ENCODE measurements at regions not wholly inside any gene's neighbourhood (a gene's known extent, or its start where the extent isn't known, plus 50 kb on each side); places are given as distances from the start of the nearest gene placed in this dataset.

GRCh38 chr7:47195641-47196040 lies 386.3 kb downstream of the TNS3 start:
- Histone ChIP-seq H4K8ac (ENCODE audit: extremely low read depth, insufficient read depth, low read length) (no peak overlapping the region), H3K9ac (replicated peaks in 1 of 4; ENCODE audit: extremely low read depth in 1 of 4, low read depth in 3 of 4, low read length in 3 of 4) (no peak overlapping the region), H2BK5ac (ENCODE audit: low read depth, low read length) (no peak overlapping the region), H2AFZ (ENCODE audit: low read length) (no peak overlapping the region), H4K91ac (replicated peaks; ENCODE audit: insufficient read length, low read length) (no peak overlapping the region), H3K79me2 (ENCODE audit: control insufficient read depth in 1 of 2, insufficient read depth in 2 of 2, low read length in 2 of 2) (no peaks in the 10 kb centered on the region), H3K14ac (ENCODE audit: insufficient read length) (no peak overlapping the region), H3K27ac (ENCODE audit: low read depth, low read length) (no peak overlapping the region), H4K20me1 (replicated peaks in 1 of 2; ENCODE audit: control insufficient read depth in 1 of 2, insufficient read depth in 2 of 2, low read length in 2 of 2) (no peaks in the 10 kb centered on the region), H3K4me3 (ENCODE audit: extremely low read depth in 1 of 4, insufficient read depth in 2 of 4, low read depth in 3 of 4, low read length in 4 of 4) (no peak overlapping the region), H3K4ac (replicated peaks; ENCODE audit: insufficient read length, low read depth, low read length) (no peak overlapping the region), H3K36me3 (ENCODE audit: control insufficient read depth in 2 of 4, insufficient read depth in 4 of 4, low read length in 3 of 4) (no peaks in the 10 kb centered on the region), H3K23me2 (ENCODE audit: low read depth, low read length) (no peaks in the 10 kb centered on the region), H4K5ac (ENCODE audit: insufficient read length, low read depth, low read length) (no peak overlapping the region), H3K79me1 (ENCODE audit: low read depth, low read length) (no peaks in the 10 kb centered on the region), H3K4me1 (replicated peaks in 1 of 4; ENCODE audit: control insufficient read depth in 3 of 4, insufficient read depth in 4 of 4, low read length in 3 of 4) (no peaks in the 10 kb centered on the region), H3K23ac (ENCODE audit: insufficient read length) (no peak overlapping the region), H2BK12ac (ENCODE audit: low read depth, low read length) (no peak overlapping the region), H3K4me2 (ENCODE audit: insufficient read depth in 1 of 2, low read depth in 2 of 2, low read length in 2 of 2) (no peak overlapping the region), H3K56ac (replicated peaks; ENCODE audit: insufficient read length, low read depth, low read length) (no peak overlapping the region), H2BK15ac (ENCODE audit: low read length) (no peak overlapping the region), H2BK20ac (ENCODE audit: low read length) (no peak overlapping the region), H2BK120ac (replicated peaks; ENCODE audit: low read depth, low read length) (no peak overlapping the region), H3K9me3 (ENCODE audit: insufficient read depth in 2 of 2, low read depth in 1 of 2, low read length in 1 of 2) (no peaks in the 10 kb centered on the region), H3K18ac (ENCODE audit: extremely low read depth, low read length) (no peak overlapping the region), H3K27me3 (replicated peaks in 1 of 4; ENCODE audit: control insufficient read depth in 3 of 4, extremely low read depth in 1 of 4, insufficient read depth in 3 of 4, low read length in 3 of 4) (no peaks in the 10 kb centered on the region; a peak in 2 of 7 replicates), H2AK5ac (ENCODE audit: low read depth, low read length) (no peak overlapping the region)
- TF ChIP-seq YY1 (IDR thresholded peaks at IDR 0.05; ENCODE audit: low read depth, low read length): peak; percentile 19; the same call in 1 of the 2 replicates
- TF ChIP-seq, protein P1, sequence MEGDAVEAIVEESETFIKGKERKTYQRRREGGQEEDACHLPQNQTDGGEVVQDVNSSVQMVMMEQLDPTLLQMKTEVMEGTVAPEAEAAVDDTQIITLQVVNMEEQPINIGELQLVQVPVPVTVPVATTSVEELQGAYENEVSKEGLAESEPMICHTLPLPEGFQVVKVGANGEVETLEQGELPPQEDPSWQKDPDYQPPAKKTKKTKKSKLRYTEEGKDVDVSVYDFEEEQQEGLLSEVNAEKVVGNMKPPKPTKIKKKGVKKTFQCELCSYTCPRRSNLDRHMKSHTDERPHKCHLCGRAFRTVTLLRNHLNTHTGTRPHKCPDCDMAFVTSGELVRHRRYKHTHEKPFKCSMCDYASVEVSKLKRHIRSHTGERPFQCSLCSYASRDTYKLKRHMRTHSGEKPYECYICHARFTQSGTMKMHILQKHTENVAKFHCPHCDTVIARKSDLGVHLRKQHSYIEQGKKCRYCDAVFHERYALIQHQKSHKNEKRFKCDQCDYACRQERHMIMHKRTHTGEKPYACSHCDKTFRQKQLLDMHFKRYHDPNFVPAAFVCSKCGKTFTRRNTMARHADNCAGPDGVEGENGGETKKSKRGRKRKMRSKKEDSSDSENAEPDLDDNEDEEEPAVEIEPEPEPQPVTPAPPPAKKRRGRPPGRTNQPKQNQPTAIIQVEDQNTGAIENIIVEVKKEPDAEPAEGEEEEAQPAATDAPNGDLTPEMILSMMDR (IDR thresholded peaks at IDR 0.05; ENCODE audit: control extremely low read depth in 1 of 3, insufficient read depth in 1 of 3, low read depth in 1 of 3, low read length in 3 of 3): peak in 2 of 3 experiments; percentile 27 to 59; a peak in 2 of 4 replicates
- no peak for TF ChIP-seq JUN (IDR thresholded peaks at IDR 0.05; ENCODE audit: low read depth, low read length)
- no peak for TF ChIP-seq HDAC6 (IDR thresholded peaks at IDR 0.05; ENCODE audit: low read depth, low read length)
- TF ChIP-seq RAD21 (IDR thresholded peaks at IDR 0.05 in 1 of 2, conservative IDR thresholded peaks at IDR 0.05 in 1 of 2; ENCODE audit: low read depth in 2 of 2, low read length in 2 of 2): peak; percentile 25 to 43; a peak in 3 of 4 replicates
- no peak for TF ChIP-seq FOSL1 (IDR thresholded peaks at IDR 0.05; ENCODE audit: insufficient read depth, low read depth, low read length)
- peak; percentile 88 for FAIRE-seq
- CTCF ChIA-PET (ENCODE audit: partially characterized antibody): interaction anchor here (0.6 to 1.5 kb wide), 9 partner anchors 13 to 1360 kb away, joined by 3 to 7 read pairs (median 3); no protein-coding TSS in a partner anchor
- 90% methylated on average over 6 of the region's 6 CpGs; no CpG with 5 or more reads in 1 of the 2 experiments for WGBS, 2 experiments (ENCODE audit: extremely low coverage in 1 of 2, insufficient coverage in 1 of 2, insufficient read length in 1 of 2, insufficient replicate concordance in 2 of 2, low coverage in 1 of 2, low lambda C conversion rate in 2 of 2, missing lambda C conversion rate in 1 of 2)
- no peak for DNase-seq (ENCODE audit: low read depth in 1 of 2, low spot score in 2 of 2)
- POLR2A ChIA-PET (ENCODE audit: partially characterized antibody): no interaction called here

All from H1 (cell line).